IMR-90 (cell line): ENCODE measurements at regions not wholly inside any gene's neighbourhood (a gene's known extent, or its start where the extent isn't known, plus 50 kb on each side); places are given as distances from the start of the nearest gene placed in this dataset.

Experiments used
- ATAC-seq: fragments of 200-7000 bp; cut with Tn5 transposase; 2 replicates; pipeline ENCODE4 v1.9.1; 2020; ENCODE audit warnings: low read depth, mild to moderate bottlenecking, moderate library complexity
- BruUV-seq: library from RNA; stranded (reverse); fragments of 400-500 nt; replicated peaks from 2 replicates; lab custom pipeline; 2021; lab: Mats Ljungman, UMichigan
- CTCF ChIA-PET: fragments of 300-600 bp; formaldehyde crosslinking; extraction: SDS; loops from one replicate; lab custom pipeline; 2021; ENCODE audit warnings: antibody characterized with exemption; lab: Yijun Ruan, JAX
- POLR2A ChIA-PET: fragments of 300-600 bp; sonication (Branson Sonifier 250); formaldehyde crosslinking; loops from one replicate; lab custom pipeline; 2022; ENCODE audit warnings: antibody characterized with exemption; ENCODE audit not compliant: unreplicated experiment; lab: Charles Lee
- DNase-seq: peaks from one replicate; pipeline ENCODE4 v3.0.0; 2013
- H2AFZ ChIP-seq: replicated peaks from 2 replicates; pipeline ENCODE3; 2013; ENCODE audit warnings: low read length, mild to moderate bottlenecking; ENCODE audit not compliant: poor library complexity
- H2AK5ac ChIP-seq: 2 replicates; pipeline ENCODE4 v1.6.1; 2013; ENCODE audit warnings: low read depth, low read length, inconsistent platforms
- H2AK9ac ChIP-seq: replicated peaks from 2 replicates; pipeline ENCODE3; 2013; ENCODE audit warnings: mild to moderate bottlenecking, low read depth, low read length, moderate library complexity; ENCODE audit not compliant: poor library complexity
- H2BK120ac ChIP-seq: 2 replicates; pipeline ENCODE4 v1.6.1; 2013; ENCODE audit warnings: low read depth, low read length, inconsistent platforms
- H2BK15ac ChIP-seq: 3 replicates; pipeline ENCODE4 v1.6.1; 2013; ENCODE audit warnings: low read depth, low read length, inconsistent platforms
- H2BK20ac ChIP-seq: 2 replicates; pipeline ENCODE4 v1.6.1; 2013; ENCODE audit warnings: low read depth, mild to moderate bottlenecking, inconsistent platforms, low read length, moderate library complexity
- H2BK5ac ChIP-seq: 2 replicates; pipeline ENCODE4 v1.6.1; 2013; ENCODE audit warnings: mild to moderate bottlenecking, low read depth, low read length, inconsistent platforms; ENCODE audit not compliant: poor library complexity, severe bottlenecking
- H3K14ac ChIP-seq: replicated peaks from 2 replicates; pipeline ENCODE4 v1.6.1; 2013; ENCODE audit warnings: low read depth, low read length, inconsistent platforms
- H3K18ac ChIP-seq: 2 replicates; pipeline ENCODE4 v1.6.1; 2013; ENCODE audit warnings: low read depth, low read length, control low read depth
- H3K23ac ChIP-seq: 2 replicates; pipeline ENCODE4 v1.6.1; 2013; ENCODE audit warnings: low read depth, low read length, inconsistent platforms
- H3K27ac ChIP-seq: 2 replicates; pipeline ENCODE4 v1.5.1; 2013; ENCODE audit warnings: mild to moderate bottlenecking, control low read depth, low read length; ENCODE audit not compliant: insufficient read depth
- H3K27me3 ChIP-seq: 2 replicates; pipeline ENCODE4 v1.6.1; 2013; ENCODE audit warnings: low read length; ENCODE audit not compliant: control insufficient read depth, insufficient read depth
- H3K36me3 ChIP-seq: 2 replicates; pipeline ENCODE4 v1.6.1; 2013; ENCODE audit warnings: low read length, mixed read lengths; ENCODE audit not compliant: control insufficient read depth, insufficient read depth
- H3K4ac ChIP-seq: 2 replicates; pipeline ENCODE4 v1.6.1; 2013; ENCODE audit warnings: low read depth, low read length, inconsistent platforms
- H3K4me1 ChIP-seq: 2 replicates; pipeline ENCODE4 v1.6.1; 2013; ENCODE audit warnings: low read length, mixed read lengths; ENCODE audit not compliant: control insufficient read depth, insufficient read depth
- H3K4me2 ChIP-seq: 2 replicates; pipeline ENCODE4 v1.6.1; 2013; ENCODE audit warnings: low read depth, mild to moderate bottlenecking, control low read depth, low read length, moderate library complexity
- H3K4me3 ChIP-seq: 2 replicates; pipeline ENCODE4 v1.5.1; 2013; ENCODE audit warnings: low read depth, mild to moderate bottlenecking, control low read depth, low read length, moderate library complexity; ENCODE audit not compliant: insufficient read depth
- H3K56ac ChIP-seq: 2 replicates; pipeline ENCODE4 v1.6.1; 2013; ENCODE audit warnings: low read length, inconsistent platforms; ENCODE audit not compliant: insufficient read depth; ENCODE audit errors: extremely low read depth
- H3K79me1 ChIP-seq, 2 experiments: 2 replicates each; pipeline ENCODE4 v1.6.1; 2013; ENCODE audit warnings: low read length in 2 of 2, inconsistent platforms in 1 of 2, low read depth in 1 of 2
- H3K9ac ChIP-seq: 2 replicates; pipeline ENCODE4 v1.6.1; 2013; ENCODE audit warnings: low read depth, low read length, control low read depth
- H3K9me1 ChIP-seq: 2 replicates; pipeline ENCODE4 v1.6.1; 2013; ENCODE audit warnings: low read length, inconsistent platforms; ENCODE audit not compliant: insufficient read depth
- H3K9me3 ChIP-seq: 2 replicates; pipeline ENCODE4 v1.6.1; 2013; ENCODE audit warnings: low read length; ENCODE audit not compliant: control insufficient read depth, insufficient read depth
- H4K20me1 ChIP-seq: 2 replicates; pipeline ENCODE4 v1.6.1; 2013; ENCODE audit warnings: low read length, inconsistent platforms; ENCODE audit not compliant: insufficient read depth
- H4K5ac ChIP-seq: 2 replicates; pipeline ENCODE4 v1.6.1; 2013; ENCODE audit warnings: mild to moderate bottlenecking, low read depth, low read length, control low read depth
- H4K8ac ChIP-seq, 2 experiments: 2 replicates each; pipeline ENCODE4 v1.6.1; 2013; ENCODE audit warnings: low read depth in 2 of 2, low read length in 2 of 2, control low read depth in 1 of 2, inconsistent platforms in 1 of 2
- H4K91ac ChIP-seq: 2 replicates; pipeline ENCODE4 v1.6.1; 2013; ENCODE audit warnings: low read depth, low read length, inconsistent platforms; ENCODE audit not compliant: insufficient read depth
- CEBPB ChIP-seq: IDR thresholded peaks from 2 replicates; pipeline ENCODE4 v1.6.1; 2012; ENCODE audit warnings: low read depth, low read length, improper control_type of control experiment
- CHD1 ChIP-seq: IDR thresholded peaks from 2 replicates; pipeline ENCODE4 v1.6.1; 2012; ENCODE audit warnings: low read depth, low read length, improper control_type of control experiment
- ELK1 ChIP-seq: fragments of 150-350 bp; IDR thresholded peaks from 2 replicates; pipeline ENCODE4 v1.6.1; 2016; ENCODE audit warnings: low read depth, mild to moderate bottlenecking, low read length, moderate library complexity, borderline replicate concordance
- FOS ChIP-seq: fragments of 150-350 bp; IDR thresholded peaks from 2 replicates; pipeline ENCODE4 v1.6.1; 2016; ENCODE audit warnings: low read depth, low read length
- MAZ ChIP-seq: IDR thresholded peaks from 2 replicates; pipeline ENCODE4 v1.6.1; 2012; ENCODE audit warnings: low read depth, mild to moderate bottlenecking, low read length, improper control_type of control experiment, moderate library complexity, borderline replicate concordance
- MXI1 ChIP-seq: IDR thresholded peaks from 2 replicates; pipeline ENCODE4 v1.6.1; 2012; ENCODE audit warnings: low read depth, mild to moderate bottlenecking, low read length, moderate library complexity, borderline replicate concordance
- POLR2A ChIP-seq: IDR thresholded peaks from 2 replicates; pipeline ENCODE4 v1.6.1; 2012; ENCODE audit warnings: mild to moderate bottlenecking, low read depth, low read length
- RCOR1 ChIP-seq: IDR thresholded peaks from 2 replicates; pipeline ENCODE4 v1.6.1; 2012; ENCODE audit warnings: mild to moderate bottlenecking, low read length, improper control_type of control experiment; ENCODE audit not compliant: insufficient replicate concordance
- WGBS, 2 experiments: methylation state at CpG; one replicate each; pipeline versions ENCODE4 v1.1.5 to v1.1.7; 2013; ENCODE audit warnings: missing lambda C conversion rate in 2 of 2; ENCODE audit not compliant: insufficient read length in 1 of 2; ENCODE audit errors: extremely low coverage in 2 of 2; 5-methylcytosine and 5-hydroxymethylcytosine counted together
- dilution Hi-C: fragments of 300-500 bp; cut with HindIII; formaldehyde crosslinking; loops from one replicate; pipeline ENCODE4 v1.14.3; 2018; ENCODE audit warnings: low sequenced_read_pairs; ENCODE audit not compliant: unreplicated experiment
- in situ Hi-C: fragments of 300-500 bp; cut with MboI; formaldehyde crosslinking; loops from 3 replicates; pipeline ENCODE4 v1.14.3; 2019; ENCODE audit warnings: low sequenced_read_pairs, inconsistent platforms, mixed read lengths
- intact Hi-C: fragments of 100-400 bp; cut with micrococcal nuclease; formaldehyde crosslinking; loops from 2 replicates; pipeline ENCODE4 v1.10.0; 2022

GRCh38 chr4:170721812-170722373 is 632.1 kb upstream of the AADAT start:
- DNase-seq = no peak
- H3K79me1 ChIP-seq = no peaks in the 10 kb centered on the region
- H3K4ac ChIP-seq = no peak overlapping the region
- H2AK5ac ChIP-seq = no peak overlapping the region
- TF ChIP-seq CEBPB (no peak), FOS (no peak), CHD1 (no peak), MAZ (no peak), ELK1 (no peak), RCOR1 (no peak), MXI1 (no peak), POLR2A (no peak)
- H3K9me1 ChIP-seq = no peaks in the 10 kb centered on the region
- no peaks in the 10 kb centered on the region for H3K9me3 ChIP-seq
- dilution Hi-C loops = no loop called here
- no peak overlapping the region for H2BK5ac ChIP-seq
- no peak overlapping the region for H3K4me3 ChIP-seq
- POLR2A ChIA-PET = no interaction called here
- H2BK120ac ChIP-seq = no peak overlapping the region
- no peak overlapping the region for H2BK20ac ChIP-seq
- H3K27me3 ChIP-seq = no peaks in the 10 kb centered on the region
- no peak overlapping the region for H4K91ac ChIP-seq
- ATAC-seq = no peak
- no TSS peak for BruUV-seq
- no peak overlapping the region for H3K4me2 ChIP-seq
- no peak overlapping the region for H2BK15ac ChIP-seq
- in situ Hi-C loops = no loop called here
- no CpG with 5 or more reads among the region's 1 CpG for WGBS, 2 experiments
- no peak overlapping the region for H2AFZ ChIP-seq
- no peaks in the 10 kb centered on the region for H3K36me3 ChIP-seq
- no peak overlapping the region for H4K8ac ChIP-seq
- no peak overlapping the region for H2AK9ac ChIP-seq
- intact Hi-C loops = no loop called here
- H4K5ac ChIP-seq = no peak overlapping the region
- H3K56ac ChIP-seq = no peak overlapping the region
- CTCF ChIA-PET = no interaction called here
- H4K20me1 ChIP-seq = no peaks in the 10 kb centered on the region
- H3K23ac ChIP-seq = no peak overlapping the region
- H3K4me1 ChIP-seq = no peaks in the 10 kb centered on the region
- no peak overlapping the region for H3K18ac ChIP-seq
- H3K27ac ChIP-seq = no peak overlapping the region
- no peak overlapping the region for H3K14ac ChIP-seq
- H3K9ac ChIP-seq = no peak overlapping the region
